IMR-90 (cell line): ENCODE measurements at regions not wholly inside any gene's neighbourhood (a gene's known extent, or its start where the extent isn't known, plus 50 kb on each side); places are given as distances from the start of the nearest gene placed in this dataset.

Source experiments
- BHLHE40 ChIP-seq: fragments of 150-350 bp; IDR thresholded peaks from 2 replicates; pipeline ENCODE4 v1.6.1; 2016; ENCODE audit warnings: mild to moderate bottlenecking, low read depth, low read length
- CEBPB ChIP-seq: IDR thresholded peaks from 2 replicates; pipeline ENCODE4 v1.6.1; 2012; ENCODE audit warnings: low read depth, low read length, improper control_type of control experiment
- FOS ChIP-seq: fragments of 150-350 bp; IDR thresholded peaks from 2 replicates; pipeline ENCODE4 v1.6.1; 2016; ENCODE audit warnings: low read depth, low read length
- MAFK ChIP-seq: IDR thresholded peaks from 2 replicates; pipeline ENCODE4 v1.6.1; 2012; ENCODE audit warnings: low read depth, low read length, improper control_type of control experiment
- NFE2L2 ChIP-seq: fragments of 150-350 bp; IDR thresholded peaks from 2 replicates; pipeline ENCODE4 v1.6.1; 2016; ENCODE audit warnings: low read depth, mild to moderate bottlenecking, low read length
- POLR2A ChIP-seq: IDR thresholded peaks from 2 replicates; pipeline ENCODE4 v1.6.1; 2012; ENCODE audit warnings: mild to moderate bottlenecking, low read depth, low read length
- RAD21 ChIP-seq: IDR thresholded peaks from 2 replicates; pipeline ENCODE4 v1.6.1; 2012; ENCODE audit warnings: low read length, improper control_type of control experiment
- RCOR1 ChIP-seq: IDR thresholded peaks from 2 replicates; pipeline ENCODE4 v1.6.1; 2012; ENCODE audit warnings: mild to moderate bottlenecking, low read length, improper control_type of control experiment; ENCODE audit not compliant: insufficient replicate concordance
- RFX5 ChIP-seq: IDR thresholded peaks from 2 replicates; pipeline ENCODE4 v1.8.0; 2012; ENCODE audit warnings: low read depth, mild to moderate bottlenecking, low read length, moderate library complexity
- SMC3 ChIP-seq: fragments of 150-350 bp; IDR thresholded peaks from 2 replicates; pipeline ENCODE4 v1.6.1; 2016; ENCODE audit warnings: low read depth, mild to moderate bottlenecking, antibody characterized with exemption, low read length, moderate library complexity
- TF ChIP-seq, protein P1 (sequence below): fragments of 150-350 bp; IDR thresholded peaks from 2 replicates; pipeline ENCODE4 v1.6.1; 2017; ENCODE audit warnings: mild to moderate bottlenecking, antibody characterized with exemption, low read length, low read depth
- TF ChIP-seq, protein P2 (sequence below): conservative IDR thresholded peaks from 2 replicates; pipeline ENCODE4 v1.5.1; 2012; ENCODE audit warnings: mild to moderate bottlenecking, low read depth, low read length, improper control_type of control experiment

DNA sequence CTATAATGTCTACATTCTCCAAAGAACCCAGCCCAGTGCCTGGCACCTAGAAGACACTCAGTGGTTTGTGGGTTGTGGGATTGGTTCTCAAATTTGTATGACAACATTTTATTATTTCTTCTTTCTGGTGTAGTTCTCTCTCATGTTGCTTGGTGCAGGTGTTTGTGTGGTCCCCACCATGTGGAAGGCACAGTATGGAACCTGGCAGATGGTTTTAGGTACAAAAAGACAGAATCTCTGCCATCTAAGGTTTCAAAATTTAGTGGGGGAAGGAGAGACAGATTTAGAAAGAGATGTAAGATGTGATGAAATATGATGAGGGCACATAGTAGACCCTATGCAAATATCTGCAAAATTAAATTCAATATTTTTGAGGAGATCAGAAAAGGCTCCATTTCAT, 323.8 kb downstream of the CDK5RAP2 start:
- TF ChIP-seq, protein P1, sequence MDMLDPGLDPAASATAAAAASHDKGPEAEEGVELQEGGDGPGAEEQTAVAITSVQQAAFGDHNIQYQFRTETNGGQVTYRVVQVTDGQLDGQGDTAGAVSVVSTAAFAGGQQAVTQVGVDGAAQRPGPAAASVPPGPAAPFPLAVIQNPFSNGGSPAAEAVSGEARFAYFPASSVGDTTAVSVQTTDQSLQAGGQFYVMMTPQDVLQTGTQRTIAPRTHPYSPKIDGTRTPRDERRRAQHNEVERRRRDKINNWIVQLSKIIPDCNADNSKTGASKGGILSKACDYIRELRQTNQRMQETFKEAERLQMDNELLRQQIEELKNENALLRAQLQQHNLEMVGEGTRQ: no peak
- TF ChIP-seq RFX5 (no peak), POLR2A (no peak), MAFK (no peak), CEBPB (no peak), RCOR1 (no peak), FOS (no peak), RAD21 (no peak), BHLHE40 (no peak), NFE2L2 (no peak), SMC3 (no peak)
- TF ChIP-seq, protein P2, sequence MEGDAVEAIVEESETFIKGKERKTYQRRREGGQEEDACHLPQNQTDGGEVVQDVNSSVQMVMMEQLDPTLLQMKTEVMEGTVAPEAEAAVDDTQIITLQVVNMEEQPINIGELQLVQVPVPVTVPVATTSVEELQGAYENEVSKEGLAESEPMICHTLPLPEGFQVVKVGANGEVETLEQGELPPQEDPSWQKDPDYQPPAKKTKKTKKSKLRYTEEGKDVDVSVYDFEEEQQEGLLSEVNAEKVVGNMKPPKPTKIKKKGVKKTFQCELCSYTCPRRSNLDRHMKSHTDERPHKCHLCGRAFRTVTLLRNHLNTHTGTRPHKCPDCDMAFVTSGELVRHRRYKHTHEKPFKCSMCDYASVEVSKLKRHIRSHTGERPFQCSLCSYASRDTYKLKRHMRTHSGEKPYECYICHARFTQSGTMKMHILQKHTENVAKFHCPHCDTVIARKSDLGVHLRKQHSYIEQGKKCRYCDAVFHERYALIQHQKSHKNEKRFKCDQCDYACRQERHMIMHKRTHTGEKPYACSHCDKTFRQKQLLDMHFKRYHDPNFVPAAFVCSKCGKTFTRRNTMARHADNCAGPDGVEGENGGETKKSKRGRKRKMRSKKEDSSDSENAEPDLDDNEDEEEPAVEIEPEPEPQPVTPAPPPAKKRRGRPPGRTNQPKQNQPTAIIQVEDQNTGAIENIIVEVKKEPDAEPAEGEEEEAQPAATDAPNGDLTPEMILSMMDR: no peak
